ENCODE measurements at regions not wholly inside any gene's neighbourhood (a gene's known extent, or its start where the extent isn't known, plus 50 kb on each side); places are given as distances from the start of the nearest gene placed in this dataset.
"Not testable (repeated sequence)": the region's sequence is repeated elsewhere in the genome, so short reads cannot be mapped to it uniquely, and the experiment has no call there.

GRCh38 chr4:160716551-160716950 lies 1447.2 kb downstream of the FSTL5 start:
- 83% methylated on average over 2 of the region's 2 CpGs for WGBS
- TF ChIP-seq POLR2A (IDR thresholded peaks at IDR 0.05; ENCODE audit: low read depth) (no peak), POLR2AphosphoS5 (IDR thresholded peaks at IDR 0.05) (no peak), CTCF (IDR thresholded peaks at IDR 0.05) (no peak), EP300 (IDR thresholded peaks at IDR 0.05) (no peak)
- intact Hi-C loops (cut with DNase I) = loop anchor here (10.0 kb wide), 1 partner anchor 1258 kb away; no protein-coding TSS in a partner anchor

GRCh38 chr4:160717848-160718247 lies 1446.0 kb downstream of the FSTL5 start:
- Histone ChIP-seq H3K4me1 (no peaks in the 10 kb centered on the region), H3K4me3 (no peak overlapping the region), H3K36me3 (no peaks in the 10 kb centered on the region), H3K27me3 (no peaks in the 10 kb centered on the region), H3K27ac (replicated peaks in 1 of 4) (no peak overlapping the region), H3K9me3 (no peaks in the 10 kb centered on the region)
- DNase-seq (ENCODE audit: extremely low spot score) = no peak
- 79% methylated on average over 2 of the region's 2 CpGs for WGBS
- intact Hi-C loops (cut with DNase I) = loop anchor here (10.0 kb wide), 1 partner anchor 1257 kb away; no protein-coding TSS in a partner anchor
- TF ChIP-seq POLR2AphosphoS5 (IDR thresholded peaks at IDR 0.05) (no peak), EP300 (IDR thresholded peaks at IDR 0.05) (no peak), CTCF (IDR thresholded peaks at IDR 0.05) (no peak), POLR2A (IDR thresholded peaks at IDR 0.05; ENCODE audit: low read depth) (no peak)

More at GRCh38 chr4:160716551-160716950, 1447.2 kb downstream of the FSTL5 start:
- no peaks in the 10 kb centered on the region for H3K9me3 ChIP-seq
- H3K36me3 ChIP-seq = no peaks in the 10 kb centered on the region
- no peaks in the 10 kb centered on the region for H3K27me3 ChIP-seq
- H3K27ac ChIP-seq (replicated peaks in 1 of 4) = no peak overlapping the region
- no peaks in the 10 kb centered on the region for H3K4me1 ChIP-seq
- H3K4me3 ChIP-seq = no peak overlapping the region
- no peak for DNase-seq (ENCODE audit: extremely low spot score)

GRCh38 chr4:160724063-160724462 lies 1439.7 kb downstream of the FSTL5 start:
- Histone ChIP-seq H3K27me3 (no peaks in the 10 kb centered on the region), H3K27ac (replicated peaks in 1 of 4) (no peak overlapping the region), H3K9me3 (no peaks in the 10 kb centered on the region), H3K4me1 (no peaks in the 10 kb centered on the region), H3K36me3 (no peaks in the 10 kb centered on the region), H3K4me3 (no peak overlapping the region)
- no peak for DNase-seq (ENCODE audit: extremely low spot score)
- no peak for TF ChIP-seq POLR2AphosphoS5 (IDR thresholded peaks at IDR 0.05)
- no peak for TF ChIP-seq CTCF (IDR thresholded peaks at IDR 0.05)
- TF ChIP-seq EP300 (IDR thresholded peaks at IDR 0.05) = no peak
- TF ChIP-seq POLR2A (IDR thresholded peaks at IDR 0.05; ENCODE audit: low read depth) = no peak
- intact Hi-C loops (cut with DNase I) = no loop called here

GRCh38 chr4:160745126-160745525 lies 1418.7 kb downstream of the FSTL5 start:
- WGBS = 89% methylated on average over 1 of the region's 1 CpG
- no peak for DNase-seq (ENCODE audit: extremely low spot score)
- H3K36me3 ChIP-seq = no peaks in the 10 kb centered on the region
- H3K9me3 ChIP-seq = no peaks in the 10 kb centered on the region
- TF ChIP-seq POLR2AphosphoS5 (IDR thresholded peaks at IDR 0.05) = no peak
- TF ChIP-seq CTCF (IDR thresholded peaks at IDR 0.05) = no peak
- no peak for TF ChIP-seq POLR2A (IDR thresholded peaks at IDR 0.05; ENCODE audit: low read depth)
- TF ChIP-seq EP300 (IDR thresholded peaks at IDR 0.05) = no peak
- no peaks in the 10 kb centered on the region for H3K4me1 ChIP-seq
- no peak overlapping the region for H3K27ac ChIP-seq (replicated peaks in 1 of 4)
- H3K27me3 ChIP-seq = no peaks in the 10 kb centered on the region
- H3K4me3 ChIP-seq = no peak overlapping the region
- intact Hi-C loops (cut with DNase I) = no loop called here

- H3K36me3 ChIP-seq; DNase-seq (ENCODE audit: extremely low spot score); H3K27me3 ChIP-seq; H3K4me3 ChIP-seq; H3K4me1 ChIP-seq; H3K27ac ChIP-seq (replicated peaks in 1 of 4); H3K9me3 ChIP-seq; intact Hi-C loops (cut with DNase I): not testable (repeated sequence)
- WGBS = 89% methylated on average over 8 of the region's 8 CpGs
Observed at GRCh38 chr4:160746585-160746984, 1417.2 kb downstream of the FSTL5 start.

Measured in esophagus muscularis mucosa (tissue), 4 donors.